ENCODE measurements at regions not wholly inside any gene's neighbourhood (a gene's known extent, or its start where the extent isn't known, plus 50 kb on each side); places are given as distances from the start of the nearest gene placed in this dataset.

- TF ChIP-seq ZNF510 (tag by site-specific recombination; IDR thresholded peaks at IDR 0.05; ENCODE audit: insufficient replicate concordance): no peak
- TF ChIP-seq CTCF (tag by site-specific recombination; IDR thresholded peaks at IDR 0.05): no peak
- TF ChIP-seq EGR2 (tag by site-specific recombination; IDR thresholded peaks at IDR 0.05; ENCODE audit: low read depth): no peak
Observed at GRCh38 chr13:44230736-44231135, 142.9 kb upstream of the SERP2 start.
